ENCODE measurements at regions not wholly inside any gene's neighbourhood (a gene's known extent, or its start where the extent isn't known, plus 50 kb on each side); places are given as distances from the start of the nearest gene placed in this dataset.
A peak's percentile ranks its signal among the peaks of the same experiment; 100 is the strongest.

- DNase-seq = no peak
Measured at GRCh38 chr18:79609841-79610281, 69.7 kb upstream of the CTDP1 start.

GRCh38 chr18:79610461-79611039, 69.1 kb upstream of the CTDP1 start:
- no peak for DNase-seq

GRCh38 chr18:79611040-79611681, 68.4 kb upstream of the CTDP1 start:
- DNase-seq = peak in 15 of 56 donors; percentile 12 to 68 (median 27)

- no peak for DNase-seq
Measured at GRCh38 chr18:79612291-79613108, 67.1 kb upstream of the CTDP1 start.

- DNase-seq = no peak
Measured at GRCh38 chr18:79613186-79613931, 66.2 kb upstream of the CTDP1 start.

- DNase-seq = no peak
Measured at GRCh38 chr18:79614211-79614955, 65.2 kb upstream of the CTDP1 start.

GRCh38 chr18:79615091-79615490, 64.5 kb upstream of the CTDP1 start:
- DNase-seq = no peak

- no peak for DNase-seq
Measured at GRCh38 chr18:79615586-79615985, 64.0 kb upstream of the CTDP1 start.

GRCh38 chr18:79616651-79617510, 62.7 kb upstream of the CTDP1 start:
- peak in 1 of 56 donors; percentile 15 for DNase-seq

- DNase-seq = no peak
Measured at GRCh38 chr18:79617511-79618500, 61.8 kb upstream of the CTDP1 start.

- no peak for DNase-seq
Measured at GRCh38 chr18:79620576-79621165, 58.9 kb upstream of the CTDP1 start.

- DNase-seq = no peak
Measured at GRCh38 chr18:79621501-79621900, 58.1 kb upstream of the CTDP1 start.

GRCh38 chr18:79622004-79622403, 57.6 kb upstream of the CTDP1 start:
- no peak for DNase-seq

GRCh38 chr18:79624356-79625170, 55.0 kb upstream of the CTDP1 start:
- no peak for DNase-seq

- DNase-seq = peak in 2 of 56 donors; percentile 9 to 26
Measured at GRCh38 chr18:79625195-79625923, 54.2 kb upstream of the CTDP1 start.

- no peak for DNase-seq
Measured at GRCh38 chr18:79625924-79626561, 53.6 kb upstream of the CTDP1 start.

Data from nucleus accumbens (tissue), 56 donors.